OCI-M1 (cell line): ENCODE measurements at regions not wholly inside any gene's neighbourhood (a gene's known extent, or its start where the extent isn't known, plus 50 kb on each side); places are given as distances from the start of the nearest gene placed in this dataset.

Source experiments
- DNase-seq: peaks from one replicate; lab custom pipeline; 2025; lab: John Stamatoyannopoulos, UW

- DNase-seq = peak; percentile 87
Measured at GRCh38 chr7:17234398-17235031, 63.9 kb upstream of the AHR start.

- no peak for DNase-seq
Measured at GRCh38 chr7:17236171-17236570, 62.3 kb upstream of the AHR start.

- no peak for DNase-seq
Measured at GRCh38 chr7:17236603-17237002, 61.8 kb upstream of the AHR start.

GRCh38 chr7:17239046-17239445 is 59.4 kb upstream of the AHR start:
- no peak for DNase-seq

- peak; percentile 20 for DNase-seq
Measured at GRCh38 chr7:17239683-17240521, 58.5 kb upstream of the AHR start.

GRCh38 chr7:17242504-17242903 is 55.9 kb upstream of the AHR start:
- no peak for DNase-seq

GRCh38 chr7:17244786-17245185 is 53.7 kb upstream of the AHR start:
- no peak for DNase-seq

- DNase-seq = no peak
Measured at GRCh38 chr7:17247357-17247756, 51.1 kb upstream of the AHR start.

GRCh38 chr7:17248527-17248926 is 49.9 kb upstream of the AHR start:
- no peak for DNase-seq
